Amygdala (tissue), 56 donors: ENCODE measurements at regions not wholly inside any gene's neighbourhood (a gene's known extent, or its start where the extent isn't known, plus 50 kb on each side); places are given as distances from the start of the nearest gene placed in this dataset.
"Not testable (repeated sequence)": the region's sequence is repeated elsewhere in the genome, so short reads cannot be mapped to it uniquely, and the experiment has no call there.

ENCODE experiments used
- DNase-seq, 56 donors: peaks; one replicate each; lab custom pipeline; 2025; lab: John Stamatoyannopoulos, UW

GRCh38 chr5:123294544-123294943 is 128.7 kb downstream of the CEP120 start:
- no peak for DNase-seq

DNA sequence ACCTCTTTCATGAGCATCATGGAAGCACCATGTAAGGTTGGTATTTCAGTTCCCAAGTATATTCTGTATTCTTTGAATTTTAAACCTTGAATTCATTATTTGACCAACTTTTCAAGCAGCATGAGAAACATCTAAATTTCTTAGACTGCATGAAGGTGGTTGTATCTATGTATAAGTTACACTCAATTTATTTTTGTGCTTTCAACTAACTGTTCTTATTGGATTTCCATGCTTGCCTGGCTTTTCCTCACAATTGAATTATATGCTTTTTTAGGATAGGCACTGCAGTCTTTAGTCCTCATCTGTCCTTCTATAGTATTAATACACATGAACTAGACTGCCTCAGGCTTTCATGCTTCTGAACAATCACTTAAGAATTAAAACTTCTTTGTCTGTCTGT is 134.0 kb downstream of the CEP120 start:
- DNase-seq = no peak

GRCh38 chr5:123287881-123288280 is 135.3 kb downstream of the CEP120 start:
- DNase-seq = no peak

DNA sequence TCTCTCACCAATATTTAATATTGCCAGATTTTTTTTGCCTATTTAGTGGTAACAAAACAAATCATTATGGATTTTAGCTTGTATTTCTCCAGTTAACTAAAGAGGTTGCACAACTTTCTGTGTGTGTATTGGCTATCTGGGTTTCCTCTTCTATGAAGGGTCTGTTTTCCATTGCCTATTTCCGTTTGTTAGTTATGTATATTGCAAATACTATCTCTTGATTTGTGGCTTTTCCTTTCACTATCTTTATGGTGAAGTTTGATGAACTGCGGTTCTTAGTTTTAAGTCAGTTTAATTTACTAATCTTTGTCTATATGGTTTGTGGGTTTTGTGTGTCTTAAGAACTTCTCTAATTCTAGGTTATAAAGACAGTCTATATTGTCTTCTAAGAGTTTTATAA is 136.3 kb downstream of the CEP120 start:
- DNase-seq = no peak

- DNase-seq = peak in 11 of 56 donors; percentile 1 to 9 (median 2)
Measured at GRCh38 chr5:123285122-123286023, 137.8 kb downstream of the CEP120 start.

- DNase-seq = no peak
Measured at GRCh38 chr5:123283499-123283898, 139.7 kb downstream of the CEP120 start.

GRCh38 chr5:123283031-123283430 is 140.2 kb downstream of the CEP120 start:
- no peak for DNase-seq

DNA sequence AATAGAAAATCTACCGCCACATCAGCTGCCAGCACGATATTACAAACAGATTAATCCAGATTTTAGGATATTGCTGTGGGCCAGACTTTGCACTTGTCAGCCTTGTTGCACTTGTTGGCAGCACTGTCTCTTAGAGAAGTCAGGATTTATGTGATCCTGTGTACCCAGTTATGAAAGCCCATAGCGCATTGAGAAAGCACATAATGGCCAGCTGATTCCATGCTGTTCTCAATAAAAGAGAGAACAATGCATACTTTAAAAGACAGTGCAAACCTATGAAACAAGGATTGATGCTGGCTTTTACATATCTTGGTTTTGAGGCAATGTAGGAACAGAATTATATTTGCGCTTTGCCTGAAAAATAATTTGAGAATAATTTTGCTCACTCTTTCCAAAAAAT is 140.8 kb downstream of the CEP120 start:
- no peak for DNase-seq

DNA sequence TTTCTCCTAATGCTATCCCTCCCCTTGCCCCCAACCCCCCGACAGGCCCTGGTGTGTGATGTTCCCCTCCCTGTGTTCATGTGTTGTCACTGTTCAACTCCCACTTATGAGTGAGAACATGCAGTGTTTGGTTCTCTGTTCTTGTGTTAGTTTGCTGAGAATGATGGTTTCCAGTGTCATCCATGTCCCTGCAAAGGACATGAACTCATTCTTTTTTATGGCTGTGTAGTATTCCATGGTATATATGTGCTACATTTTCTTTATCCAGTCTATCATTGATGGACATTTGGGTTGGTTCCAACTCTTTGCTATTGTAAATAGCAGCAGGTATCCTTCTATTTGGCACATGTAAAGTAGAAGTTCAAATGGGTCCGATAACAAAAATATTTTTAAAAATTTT is 142.3 kb downstream of the CEP120 start:
- not testable (repeated sequence) for DNase-seq

- no peak for DNase-seq
Measured at GRCh38 chr5:123279136-123279535, 144.1 kb downstream of the CEP120 start.

GRCh38 chr5:123278284-123278683 is 144.9 kb downstream of the CEP120 start:
- DNase-seq = no peak

DNA sequence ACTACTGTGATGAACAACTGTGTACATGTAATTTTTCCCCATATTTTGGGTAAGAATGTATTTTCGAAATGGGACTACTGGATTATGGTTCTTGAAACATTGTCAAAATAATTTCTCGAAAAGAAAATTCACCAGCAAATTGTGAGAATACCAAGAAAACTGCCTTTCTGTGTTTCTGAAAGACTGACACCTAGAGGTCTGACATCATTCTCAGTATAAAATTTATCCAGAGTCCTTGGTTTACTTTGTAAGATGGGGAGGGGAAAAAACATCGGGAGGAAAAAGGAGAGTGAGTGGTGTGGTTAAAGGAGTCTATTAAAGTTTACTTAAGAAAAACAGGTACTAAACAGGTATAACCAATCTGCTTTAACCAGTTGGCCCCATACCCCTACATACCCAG is 149.2 kb downstream of the CEP120 start:
- no peak for DNase-seq

DNA sequence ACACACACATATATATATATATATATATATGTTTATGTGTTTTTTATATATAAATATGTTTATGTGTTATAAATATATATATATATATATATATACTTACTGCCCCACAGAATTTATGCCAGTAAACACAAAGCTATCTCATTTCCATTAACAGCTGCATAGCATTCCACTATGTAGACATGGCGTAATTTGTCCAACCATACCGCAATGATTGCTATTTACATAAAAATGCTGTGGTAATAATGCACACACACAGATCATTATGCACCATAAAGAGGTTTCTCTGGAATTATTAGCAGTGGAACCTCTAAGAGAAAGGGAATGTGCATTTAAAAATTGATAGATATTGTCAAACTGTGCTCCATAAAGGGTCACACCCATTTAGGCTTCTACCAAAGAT is 150.1 kb downstream of the CEP120 start:
- DNase-seq = no peak

GRCh38 chr5:123269851-123270250 is 153.4 kb downstream of the CEP120 start:
- no peak for DNase-seq

DNA sequence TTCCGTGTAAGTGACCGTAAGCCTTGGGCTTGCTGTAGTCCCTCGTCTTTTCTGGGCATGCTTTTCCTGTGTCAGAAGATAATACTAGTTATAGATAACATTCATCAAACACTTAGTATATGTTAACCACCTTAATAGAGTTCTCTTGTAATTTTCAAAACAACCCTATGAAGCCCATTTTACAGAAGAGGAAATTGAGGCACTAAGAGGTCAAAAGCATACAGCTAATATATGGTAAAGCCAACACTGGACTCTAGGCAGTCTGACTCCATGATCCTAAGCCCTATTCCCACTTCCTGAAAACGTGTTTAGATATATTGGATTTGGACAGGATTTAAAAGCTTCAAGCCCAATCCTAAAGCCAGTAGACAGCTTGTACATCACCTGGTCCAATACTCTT is 153.8 kb downstream of the CEP120 start:
- no peak for DNase-seq

DNA sequence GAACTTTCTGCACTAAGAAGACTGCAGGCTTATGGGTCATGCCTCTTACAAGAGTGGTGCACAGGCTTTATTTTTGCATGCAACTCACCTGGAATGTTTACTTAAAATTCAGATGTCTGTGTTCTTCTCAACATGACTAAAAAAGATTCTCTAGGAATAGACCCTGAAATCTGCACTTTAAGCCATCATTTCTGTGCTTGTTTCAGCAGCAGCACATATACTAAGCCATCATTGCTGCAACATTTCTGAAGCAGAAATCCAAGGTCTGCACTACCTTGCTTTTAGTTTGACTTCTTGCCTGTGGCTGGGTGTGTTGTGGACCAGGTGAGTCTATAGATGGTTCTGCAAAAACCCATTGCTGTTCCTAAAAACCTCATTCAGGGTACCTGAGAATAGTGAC is 156.8 kb downstream of the CEP120 start:
- DNase-seq = no peak

- no peak for DNase-seq
Measured at GRCh38 chr5:123265551-123265950, 157.7 kb downstream of the CEP120 start.

GRCh38 chr5:123264394-123264793 is 158.8 kb downstream of the CEP120 start:
- DNase-seq = no peak

DNA sequence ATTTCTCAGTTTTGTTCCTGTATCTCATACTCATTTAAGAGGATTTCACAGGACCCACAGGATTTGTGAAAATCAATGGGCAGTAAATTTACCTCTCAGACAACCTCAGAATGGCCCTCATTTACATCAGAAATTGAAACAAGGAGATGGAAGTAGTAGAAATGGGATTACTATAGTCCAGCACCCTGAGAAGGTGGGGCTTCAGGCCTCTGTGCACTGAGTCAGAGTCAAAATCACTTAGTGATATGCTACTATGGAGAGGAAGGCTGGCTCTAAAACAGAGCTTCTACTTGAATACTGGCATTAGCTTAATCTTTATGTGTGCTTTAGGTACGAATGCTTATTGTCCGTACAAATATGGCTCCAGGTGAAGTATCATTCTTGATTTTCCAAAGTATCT is 159.3 kb downstream of the CEP120 start:
- no peak for DNase-seq

DNA sequence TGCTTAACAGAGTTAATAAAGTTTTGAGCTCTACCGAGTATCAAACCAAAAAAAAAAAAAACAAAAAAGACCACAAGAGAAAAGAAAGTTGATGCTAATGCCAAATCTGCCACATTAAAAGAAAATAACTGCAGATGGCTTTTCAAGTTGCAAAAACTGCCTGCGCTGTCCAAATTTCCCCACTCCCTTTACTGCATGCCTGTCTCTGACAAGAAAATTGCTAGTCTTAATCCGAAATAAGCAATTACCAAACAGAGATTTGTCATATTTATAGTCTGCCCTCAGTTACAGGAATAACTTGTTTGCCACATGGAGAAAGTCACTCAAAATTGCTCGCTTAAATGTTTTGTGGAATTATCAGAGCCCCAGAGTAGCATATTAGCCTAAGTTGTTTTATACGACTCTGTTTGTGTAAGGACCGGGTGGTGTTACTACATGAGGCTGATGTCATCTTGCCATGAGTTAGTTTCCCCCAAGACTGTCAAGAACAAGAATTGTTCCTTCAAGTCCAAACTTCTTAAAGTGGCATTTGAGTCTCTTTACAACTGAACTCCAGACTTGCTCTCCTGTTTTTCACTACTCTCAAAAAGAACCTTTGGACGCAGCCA is 160.9 kb downstream of the CEP120 start:
- no peak for DNase-seq

DNA sequence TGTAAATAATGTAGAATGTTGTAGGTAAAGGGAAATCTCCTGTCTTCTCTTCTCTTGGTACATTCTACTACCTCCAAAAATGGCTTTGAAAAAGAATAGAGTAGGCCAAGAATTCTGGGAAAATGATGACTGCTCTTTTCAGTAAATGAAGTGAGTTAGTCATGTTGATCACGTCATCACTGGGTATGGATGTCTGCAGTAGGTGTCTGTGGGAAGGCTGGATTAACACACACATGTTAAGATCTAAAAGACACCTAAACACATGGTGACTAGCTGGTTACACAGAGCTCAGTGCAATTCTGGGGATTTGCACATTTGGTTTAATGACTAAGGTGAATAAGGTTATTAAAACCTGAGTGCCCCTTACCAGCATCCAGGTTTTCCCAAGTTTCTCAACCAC is 161.5 kb downstream of the CEP120 start:
- no peak for DNase-seq

- DNase-seq = no peak
Measured at GRCh38 chr5:123249446-123249845, 160.4 kb downstream of the PRDM6 start.
